HEK293T (cell line): ENCODE measurements at regions not wholly inside any gene's neighbourhood (a gene's known extent, or its start where the extent isn't known, plus 50 kb on each side); places are given as distances from the start of the nearest gene placed in this dataset.

Experiments
- ARNT ChIP-seq: fragments of 450-650 bp; IDR thresholded peaks from 2 replicates; pipeline ENCODE4 v1.6.1; 2017; ENCODE audit warnings: mild to moderate bottlenecking
- CTBP1 ChIP-seq: fragments of 450-650 bp; IDR thresholded peaks from 2 replicates; pipeline ENCODE4 v1.6.1; 2016; ENCODE audit warnings: borderline replicate concordance
- ELF4 ChIP-seq: fragments of 450-650 bp; IDR thresholded peaks from 2 replicates; pipeline ENCODE4 v1.6.1; 2017; ENCODE audit warnings: antibody characterized with exemption
- FOXK2 ChIP-seq: fragments of 450-650 bp; IDR thresholded peaks from 2 replicates; pipeline ENCODE4 v1.6.1; 2016; ENCODE audit warnings: mild to moderate bottlenecking
- FOXM1 ChIP-seq: fragments of 450-650 bp; IDR thresholded peaks from 2 replicates; pipeline ENCODE4 v1.6.1; 2017; ENCODE audit warnings: mild to moderate bottlenecking, borderline replicate concordance
- HDGF ChIP-seq: fragments of 450-650 bp; IDR thresholded peaks from 2 replicates; pipeline ENCODE4 v1.6.1; 2017; ENCODE audit warnings: antibody characterized with exemption, borderline replicate concordance
- PKNOX1 ChIP-seq: fragments of 450-650 bp; IDR thresholded peaks from 2 replicates; pipeline ENCODE4 v1.6.1; 2016
- SP1 ChIP-seq: fragments of 450-650 bp; IDR thresholded peaks from 2 replicates; pipeline ENCODE4 v1.6.1; 2017
- SUZ12 ChIP-seq: fragments of 450-650 bp; IDR thresholded peaks from 2 replicates; pipeline ENCODE4 v1.6.1; 2016; ENCODE audit warnings: mild to moderate bottlenecking

GRCh38 chr2:144990661-144991060, 470.7 kb upstream of the ZEB2 start:
- no peak for TF ChIP-seq FOXK2
- TF ChIP-seq ARNT = no peak
- TF ChIP-seq ELF4 = no peak
- no peak for TF ChIP-seq FOXM1
- no peak for TF ChIP-seq SP1
- TF ChIP-seq CTBP1 = no peak
- TF ChIP-seq SUZ12 = no peak
- no peak for TF ChIP-seq PKNOX1
- TF ChIP-seq HDGF = no peak
